Activated CD4-positive, alpha-beta T cell treated with anti-CD3 and anti-CD28 coated beads, Interleukin-2, Interleukin-6, amounts not matched to agents 100 ng/mL and 50 ng/mL, durations not matched to agents 16 hours and 8 hours (primary cell): ENCODE measurements at regions not wholly inside any gene's neighbourhood (a gene's known extent, or its start where the extent isn't known, plus 50 kb on each side); places are given as distances from the start of the nearest gene placed in this dataset.
"Not testable (repeated sequence)": the region's sequence is repeated elsewhere in the genome, so short reads cannot be mapped to it uniquely, and the experiment has no call there.

ENCODE experiments used
- DNase-seq: peaks from one replicate; pipeline ENCODE4 v3.0.0-alpha.2; 2020

- no peak for DNase-seq
Observed at GRCh38 chr14:81971911-81972310, 438.3 kb upstream of the SEL1L start.

GRCh38 chr14:81972601-81973000 is 438.9 kb upstream of the SEL1L start:
- DNase-seq, result no peak

- DNase-seq, result no peak
Observed at GRCh38 chr14:81974543-81974942, 440.9 kb upstream of the SEL1L start.

GRCh38 chr14:81980601-81981306 is 447.1 kb upstream of the SEL1L start:
- no peak for DNase-seq

- DNase-seq, result no peak
Observed at GRCh38 chr14:81981307-81981675, 447.6 kb upstream of the SEL1L start.

GRCh38 chr14:81982046-81982445 is 448.4 kb upstream of the SEL1L start:
- DNase-seq, result no peak

- DNase-seq, result no peak
Observed at GRCh38 chr14:81986005-81986404, 452.4 kb upstream of the SEL1L start.

- DNase-seq, result no peak
Observed at GRCh38 chr14:81989211-81989610, 455.6 kb upstream of the SEL1L start.

- peak; percentile 59 for DNase-seq
Observed at GRCh38 chr14:81990312-81990761, 456.7 kb upstream of the SEL1L start.

- DNase-seq, result no peak
Observed at GRCh38 chr14:81991998-81992397, 458.3 kb upstream of the SEL1L start.

- no peak for DNase-seq
Observed at GRCh38 chr14:81993432-81993831, 459.8 kb upstream of the SEL1L start.

- no peak for DNase-seq
Observed at GRCh38 chr14:82003426-82003825, 469.8 kb upstream of the SEL1L start.

- peak; percentile 5 for DNase-seq
Observed at GRCh38 chr14:82009076-82009475, 475.4 kb upstream of the SEL1L start.

- DNase-seq, result no peak
Observed at GRCh38 chr14:82009993-82010392, 476.3 kb upstream of the SEL1L start.

GRCh38 chr14:82011460-82011859 is 477.8 kb upstream of the SEL1L start:
- DNase-seq, result no peak

GRCh38 chr14:82029038-82029437 is 495.4 kb upstream of the SEL1L start:
- no peak for DNase-seq

- no peak for DNase-seq
Observed at GRCh38 chr14:82035397-82035796, 501.7 kb upstream of the SEL1L start.

- not testable (repeated sequence) for DNase-seq
Observed at GRCh38 chr14:82038066-82038465, 504.4 kb upstream of the SEL1L start.

GRCh38 chr14:82045339-82045738 is 511.7 kb upstream of the SEL1L start:
- DNase-seq, result no peak

GRCh38 chr14:82046512-82047226 is 513.0 kb upstream of the SEL1L start:
- DNase-seq, result no peak

- no peak for DNase-seq
Observed at GRCh38 chr14:82047777-82048470, 514.3 kb upstream of the SEL1L start.

GRCh38 chr14:82052778-82053177 is 519.1 kb upstream of the SEL1L start:
- DNase-seq, result no peak

- DNase-seq, result no peak
Observed at GRCh38 chr14:82055515-82056115, 522.0 kb upstream of the SEL1L start.

GRCh38 chr14:82060219-82060618 is 526.6 kb upstream of the SEL1L start:
- DNase-seq, result no peak
